Myocyte (in vitro differentiated cells): ENCODE measurements at regions not wholly inside any gene's neighbourhood (a gene's known extent, or its start where the extent isn't known, plus 50 kb on each side); places are given as distances from the start of the nearest gene placed in this dataset.

ENCODE experiments used
- DNase-seq: peaks from one replicate; pipeline ENCODE4 v3.0.0-alpha.2; 2012; ENCODE audit warnings: low read depth

- no peak for DNase-seq
These were observed 52.0 kb upstream of the GATA5 start for GRCh38 chr20:62527781-62528180.

DNA sequence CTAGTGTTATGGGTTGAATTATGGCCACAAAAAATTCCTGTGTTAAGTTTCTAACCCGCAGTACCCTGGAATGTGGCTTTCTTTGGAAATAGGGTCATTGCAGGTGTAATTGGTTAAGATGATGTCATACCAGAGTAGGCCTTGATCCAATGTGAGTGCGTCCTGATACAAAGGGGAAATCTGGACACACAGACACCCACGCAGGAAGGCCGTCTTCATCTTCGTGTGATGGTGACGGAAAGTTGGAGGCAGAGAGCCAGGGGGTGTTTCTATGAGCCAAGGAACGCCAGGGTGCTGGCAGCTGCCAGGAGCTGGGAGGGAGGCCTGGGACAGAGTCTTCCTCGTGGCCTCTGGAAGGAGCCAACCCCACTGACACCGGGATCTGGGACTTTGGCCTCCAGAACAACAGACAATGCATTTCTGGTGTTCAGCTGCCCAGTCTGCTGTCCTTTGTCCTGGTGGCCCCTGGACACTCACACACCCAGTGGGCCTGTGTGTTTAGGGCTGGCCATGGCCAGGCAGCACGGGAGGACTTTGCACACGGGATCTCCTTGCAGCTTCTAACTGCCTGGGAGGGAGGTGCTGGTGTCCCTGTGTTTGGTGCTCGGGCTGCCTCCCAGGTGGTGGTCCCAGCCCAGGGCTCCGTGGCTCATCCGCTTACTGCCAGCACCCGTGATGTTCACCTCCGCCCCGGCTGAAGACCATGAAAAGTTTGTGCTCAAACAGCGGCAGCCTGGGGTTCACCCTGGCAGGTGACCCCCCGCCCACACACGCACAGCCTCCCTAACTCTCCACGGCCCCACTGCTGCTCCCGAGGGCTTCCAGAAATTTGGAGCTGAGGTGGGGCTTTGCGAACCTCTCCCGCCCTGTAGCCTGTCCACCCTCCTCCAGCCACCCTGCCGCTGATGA is 53.4 kb upstream of the GATA5 start:
- no peak for DNase-seq

GRCh38 chr20:62529896-62530642 is 54.3 kb upstream of the GATA5 start:
- DNase-seq = peak; percentile 83

GRCh38 chr20:62530643-62531032 is 54.8 kb upstream of the GATA5 start:
- DNase-seq = no peak

DNA sequence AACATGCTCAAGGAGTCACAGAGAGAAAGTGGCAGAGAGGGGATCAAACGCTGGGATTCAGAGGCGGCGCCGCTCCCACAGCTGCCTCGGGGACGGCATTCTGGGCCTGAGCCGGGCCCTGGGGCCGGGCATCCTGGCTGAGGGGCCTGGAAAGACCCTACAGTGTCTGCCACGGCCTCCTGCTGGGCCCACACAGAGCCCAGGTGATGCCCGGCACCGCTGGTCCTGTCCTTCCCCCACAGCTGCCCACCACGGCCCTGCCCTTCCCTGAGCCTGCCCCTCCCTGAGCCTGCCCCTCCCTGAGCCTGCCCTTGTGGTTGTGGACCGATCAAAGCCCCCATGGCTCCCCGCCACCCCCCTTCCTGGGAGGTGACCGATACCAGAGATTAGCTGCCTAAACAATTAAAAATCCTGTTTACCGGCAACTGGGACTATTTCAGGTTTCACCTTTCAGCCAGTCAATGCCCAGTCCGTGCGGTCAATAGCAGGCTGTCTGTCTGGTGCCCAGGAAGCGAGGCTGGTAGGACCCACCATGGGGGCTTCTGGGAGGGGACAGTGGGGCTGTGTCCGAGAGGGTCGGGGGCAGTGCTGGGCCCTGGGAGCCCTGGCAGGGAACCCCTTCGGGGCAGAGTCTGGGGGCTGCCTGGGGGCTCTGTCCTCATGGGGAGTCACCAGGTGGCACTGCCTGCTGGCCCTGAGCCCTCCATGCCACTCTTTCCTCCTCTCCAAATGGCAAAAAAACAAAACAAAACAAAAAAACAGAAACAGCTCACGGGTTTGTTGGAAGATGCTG is 55.4 kb upstream of the GATA5 start:
- DNase-seq = no peak

GRCh38 chr20:62532921-62533320 is 57.1 kb upstream of the GATA5 start:
- no peak for DNase-seq

- peak; percentile 78 for DNase-seq
These were observed 58.0 kb upstream of the GATA5 start for GRCh38 chr20:62533591-62534495.

GRCh38 chr20:62534526-62535221 is 58.9 kb upstream of the GATA5 start:
- no peak for DNase-seq

- no peak for DNase-seq
These were observed 59.6 kb upstream of the GATA5 start for GRCh38 chr20:62535282-62535811.

GRCh38 chr20:62535964-62536363 is 60.2 kb upstream of the GATA5 start:
- DNase-seq = peak; percentile 91

DNA sequence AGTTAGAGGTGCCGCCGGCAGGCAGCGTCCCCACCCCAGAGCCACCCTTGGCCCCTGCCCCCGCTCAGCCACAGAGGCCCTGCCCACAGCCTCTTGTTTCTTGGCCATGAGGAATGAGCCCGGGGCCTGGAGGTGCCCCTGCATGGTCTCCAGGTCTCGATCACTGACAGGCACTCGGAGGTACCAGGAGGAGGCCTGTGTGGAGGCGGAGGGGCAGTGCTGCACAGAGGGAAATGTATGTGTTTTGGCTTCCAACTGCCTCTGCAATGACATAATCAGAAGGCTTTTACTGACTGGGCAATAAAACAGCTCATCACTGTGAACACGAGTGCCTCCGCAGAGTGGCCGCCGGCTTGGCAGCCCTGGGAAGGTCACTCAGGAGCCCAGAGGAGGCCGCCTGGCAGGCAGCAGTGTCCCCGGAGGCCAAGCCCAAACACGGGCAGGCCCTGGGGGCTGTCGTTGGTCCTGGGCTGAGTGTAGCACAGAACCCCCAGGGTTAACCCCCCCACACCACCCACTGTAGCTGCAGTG is 61.1 kb upstream of the GATA5 start:
- DNase-seq = peak; percentile 72

DNA sequence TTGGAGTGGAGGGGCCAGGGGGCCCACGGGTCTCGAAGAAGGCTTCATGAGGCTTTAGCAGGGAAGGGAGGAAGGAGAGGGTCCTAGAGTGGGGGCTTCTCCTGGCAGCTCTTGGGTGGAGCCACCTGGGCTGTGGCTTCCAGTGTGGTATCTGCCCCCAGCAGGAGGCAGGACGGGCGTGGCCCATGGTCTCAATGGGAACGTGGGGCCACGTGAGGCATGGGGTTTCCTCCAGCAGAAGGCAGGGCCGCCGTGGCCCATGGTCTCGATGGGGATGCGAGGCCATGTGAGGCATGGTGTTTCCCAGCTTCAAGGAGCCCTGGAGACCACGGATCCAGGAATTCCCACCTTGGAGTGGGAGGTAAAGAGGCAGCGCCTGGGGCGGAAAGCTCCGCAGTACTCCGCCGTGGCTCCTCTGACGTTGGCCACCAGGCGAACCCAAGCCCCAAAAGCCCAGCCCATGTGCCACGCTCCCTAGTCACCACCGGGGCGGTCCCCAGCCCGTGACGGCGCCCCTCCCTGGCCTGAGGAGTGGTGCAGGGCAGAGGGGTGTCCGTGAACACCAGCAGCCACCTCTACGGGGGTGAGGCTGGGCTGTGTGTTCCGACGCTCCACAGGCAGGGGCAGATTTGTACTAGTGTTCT is 62.0 kb upstream of the GATA5 start:
- no peak for DNase-seq

DNA sequence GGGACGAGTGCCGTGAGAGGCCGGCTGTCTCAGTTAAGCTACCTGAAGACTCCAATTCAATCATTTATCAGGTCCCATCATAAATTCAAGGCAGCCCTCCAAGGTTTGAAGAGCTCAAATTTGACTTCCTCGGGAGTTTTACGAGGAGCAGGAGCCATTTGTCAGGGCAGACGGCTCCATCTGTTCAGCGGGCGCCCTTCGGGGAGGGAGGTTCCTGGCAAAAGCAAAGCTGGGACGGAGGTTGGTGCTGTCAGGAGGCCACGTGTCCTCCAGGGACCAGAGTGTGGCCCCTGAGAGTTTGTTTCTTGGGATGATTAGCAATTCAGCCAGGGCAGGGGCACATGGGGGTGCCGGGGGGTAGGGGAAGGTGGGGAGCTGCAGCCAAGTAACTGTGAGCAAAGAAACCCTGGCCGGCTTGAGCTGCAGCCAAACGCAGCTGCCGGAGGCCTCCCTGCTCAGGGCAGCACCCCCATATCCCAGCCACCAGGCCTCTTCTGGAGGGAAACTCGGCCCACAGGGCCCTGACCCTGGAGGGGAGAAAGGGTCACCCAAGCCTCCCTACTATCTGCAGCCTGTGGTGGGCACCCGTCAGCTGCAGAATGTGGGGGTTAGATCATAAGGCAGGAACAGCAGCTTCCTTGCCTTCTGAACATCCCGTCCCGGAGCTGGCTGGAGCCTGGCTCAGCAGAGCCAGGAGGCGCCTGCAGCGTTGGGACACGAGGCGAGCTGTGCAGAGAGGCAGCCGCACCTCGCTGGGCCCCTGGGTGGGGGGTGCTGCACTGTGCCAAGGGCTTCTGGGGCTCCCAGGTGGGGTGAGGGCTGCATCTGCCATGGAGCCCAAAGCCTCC is 63.6 kb upstream of the GATA5 start:
- peak; percentile 35 for DNase-seq

DNA sequence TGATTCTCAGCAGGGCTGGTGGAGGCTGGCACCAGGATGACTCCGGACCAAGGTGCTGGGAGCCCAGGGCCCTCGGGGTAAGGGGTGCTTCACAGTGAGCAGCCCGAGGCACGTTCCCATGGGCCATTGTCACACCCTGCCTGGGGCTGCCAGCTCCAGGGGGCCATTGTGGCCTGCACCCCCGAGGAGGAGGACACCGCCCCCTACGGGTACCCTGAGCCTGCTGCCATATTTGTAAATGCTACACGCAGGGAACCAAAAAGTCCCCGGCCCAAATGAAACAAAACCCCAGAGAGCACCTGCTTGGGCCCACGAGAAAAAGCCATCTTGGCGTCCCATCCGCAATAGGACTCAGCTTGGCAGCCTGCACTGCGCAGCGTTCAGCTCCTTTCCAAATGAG is 64.7 kb upstream of the GATA5 start:
- no peak for DNase-seq

DNA sequence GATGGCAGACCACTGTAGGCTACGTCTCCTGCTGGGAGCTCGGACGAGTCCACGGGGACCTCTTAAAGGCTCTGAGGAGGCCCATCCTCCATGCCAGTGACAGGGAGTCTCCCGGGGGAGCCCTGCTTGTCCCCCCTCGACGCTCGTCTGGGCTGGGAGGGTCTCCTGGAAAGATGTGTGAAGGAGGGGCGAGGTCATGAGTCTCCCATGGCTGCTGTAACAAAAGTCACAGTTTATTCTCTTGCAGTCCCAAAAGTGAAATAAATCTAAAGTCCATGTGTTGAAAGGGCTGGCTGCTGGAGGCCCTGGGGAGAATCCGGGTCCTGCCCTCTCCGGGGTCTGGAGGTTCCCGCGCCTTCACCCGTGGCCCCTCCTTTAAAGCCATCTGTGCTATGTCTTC is 67.1 kb upstream of the GATA5 start:
- no peak for DNase-seq

DNA sequence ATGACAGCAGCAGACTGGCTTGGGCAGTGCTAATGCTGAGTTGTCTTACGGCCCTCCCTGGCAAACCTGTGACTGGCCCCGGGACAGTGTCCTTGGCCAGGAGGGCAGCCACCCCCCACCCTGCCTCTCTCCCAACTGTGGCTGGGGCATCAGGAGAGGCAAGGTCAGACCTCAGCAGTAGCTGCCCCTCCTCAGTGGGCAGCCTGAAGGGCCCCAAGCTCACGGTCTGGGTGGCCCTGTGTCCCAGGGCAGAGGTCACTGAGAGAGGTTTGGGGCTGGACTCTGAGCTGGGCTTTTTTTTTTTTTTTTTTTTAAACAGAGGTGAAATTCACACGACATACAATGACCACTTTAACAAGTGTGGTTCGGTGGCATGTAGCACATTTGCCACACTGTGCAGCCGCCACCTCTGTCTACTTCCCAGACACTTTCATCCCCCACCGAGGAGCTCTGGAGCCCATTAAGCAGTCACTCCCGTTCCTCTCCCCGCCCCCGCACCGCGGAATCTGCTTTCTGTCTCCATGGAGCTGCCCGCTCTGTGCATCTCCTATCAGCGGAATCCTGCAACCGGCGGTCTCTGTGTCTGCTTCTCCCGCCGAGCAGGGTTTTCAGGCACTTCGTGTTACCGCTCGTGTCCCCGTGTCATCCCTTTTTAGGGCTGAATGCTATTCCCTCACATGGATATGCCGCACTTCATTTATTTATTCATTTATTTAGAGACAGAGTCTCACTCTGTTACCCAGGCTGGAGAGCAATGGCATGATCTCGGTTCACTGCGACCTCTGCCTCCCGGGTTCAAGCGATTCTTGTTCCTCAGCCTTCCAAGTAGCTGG is 67.9 kb upstream of the GATA5 start:
- DNase-seq = peak; percentile 21

DNA sequence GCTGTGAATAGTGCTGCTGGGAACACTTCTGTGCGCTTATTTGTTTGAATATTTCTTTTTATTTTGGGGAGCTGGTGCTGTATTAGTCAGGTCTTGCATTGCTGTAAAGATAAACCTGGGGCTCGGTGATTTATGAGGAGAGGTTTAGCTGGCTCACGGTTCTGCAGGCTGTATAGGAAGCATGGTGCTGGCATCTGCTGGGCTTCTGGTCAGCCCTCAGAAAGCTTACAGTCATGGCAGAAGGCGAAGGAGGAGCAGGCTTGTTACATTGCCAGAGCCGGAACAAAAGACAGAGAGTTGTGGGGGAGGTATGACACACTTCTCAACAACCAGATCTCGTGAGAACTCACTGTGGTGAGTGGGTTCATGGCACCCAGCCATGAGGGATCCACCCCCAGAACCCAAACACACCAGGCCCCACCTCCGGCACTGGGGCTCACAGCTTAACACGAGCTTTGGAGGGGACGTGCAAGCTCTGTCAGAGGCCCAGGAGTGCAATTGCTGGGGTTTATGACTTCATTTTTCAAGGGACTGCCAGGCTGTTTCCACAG is 68.8 kb upstream of the GATA5 start:
- no peak for DNase-seq
